ENCODE measurements at regions not wholly inside any gene's neighbourhood (a gene's known extent, or its start where the extent isn't known, plus 50 kb on each side); places are given as distances from the start of the nearest gene placed in this dataset.

DNA sequence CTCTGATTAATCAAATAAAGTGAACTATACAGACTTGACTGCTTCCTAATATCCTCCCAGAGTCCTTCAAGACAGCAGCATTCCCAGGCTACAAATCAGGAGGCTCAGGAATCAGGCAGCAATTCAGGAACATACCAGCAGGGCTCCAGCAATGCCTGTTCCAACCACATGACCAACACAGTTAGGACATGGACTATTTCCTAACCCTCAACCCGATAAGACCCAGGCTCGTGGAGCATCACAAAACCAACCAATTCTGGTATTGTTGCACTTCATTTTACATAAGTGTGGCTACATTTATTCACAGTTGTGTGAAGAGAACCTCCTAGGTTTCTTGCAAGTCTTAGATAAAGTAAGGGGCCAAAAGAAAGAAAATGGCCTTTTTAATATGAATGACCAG is 546.2 kb upstream of the ADGRL2 start:
- TF ChIP-seq, protein P1, sequence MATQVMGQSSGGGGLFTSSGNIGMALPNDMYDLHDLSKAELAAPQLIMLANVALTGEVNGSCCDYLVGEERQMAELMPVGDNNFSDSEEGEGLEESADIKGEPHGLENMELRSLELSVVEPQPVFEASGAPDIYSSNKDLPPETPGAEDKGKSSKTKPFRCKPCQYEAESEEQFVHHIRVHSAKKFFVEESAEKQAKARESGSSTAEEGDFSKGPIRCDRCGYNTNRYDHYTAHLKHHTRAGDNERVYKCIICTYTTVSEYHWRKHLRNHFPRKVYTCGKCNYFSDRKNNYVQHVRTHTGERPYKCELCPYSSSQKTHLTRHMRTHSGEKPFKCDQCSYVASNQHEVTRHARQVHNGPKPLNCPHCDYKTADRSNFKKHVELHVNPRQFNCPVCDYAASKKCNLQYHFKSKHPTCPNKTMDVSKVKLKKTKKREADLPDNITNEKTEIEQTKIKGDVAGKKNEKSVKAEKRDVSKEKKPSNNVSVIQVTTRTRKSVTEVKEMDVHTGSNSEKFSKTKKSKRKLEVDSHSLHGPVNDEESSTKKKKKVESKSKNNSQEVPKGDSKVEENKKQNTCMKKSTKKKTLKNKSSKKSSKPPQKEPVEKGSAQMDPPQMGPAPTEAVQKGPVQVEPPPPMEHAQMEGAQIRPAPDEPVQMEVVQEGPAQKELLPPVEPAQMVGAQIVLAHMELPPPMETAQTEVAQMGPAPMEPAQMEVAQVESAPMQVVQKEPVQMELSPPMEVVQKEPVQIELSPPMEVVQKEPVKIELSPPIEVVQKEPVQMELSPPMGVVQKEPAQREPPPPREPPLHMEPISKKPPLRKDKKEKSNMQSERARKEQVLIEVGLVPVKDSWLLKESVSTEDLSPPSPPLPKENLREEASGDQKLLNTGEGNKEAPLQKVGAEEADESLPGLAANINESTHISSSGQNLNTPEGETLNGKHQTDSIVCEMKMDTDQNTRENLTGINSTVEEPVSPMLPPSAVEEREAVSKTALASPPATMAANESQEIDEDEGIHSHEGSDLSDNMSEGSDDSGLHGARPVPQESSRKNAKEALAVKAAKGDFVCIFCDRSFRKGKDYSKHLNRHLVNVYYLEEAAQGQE (IDR thresholded peaks at IDR 0.05; ENCODE audit: insufficient read depth in 1 of 2, low read depth in 2 of 2, low read length in 1 of 2): no peak
- TF ChIP-seq POLR2AphosphoS5 (IDR thresholded peaks at IDR 0.05; ENCODE audit: low read depth, low read length) (no peak), SIN3A (IDR thresholded peaks at IDR 0.05; ENCODE audit: borderline replicate concordance, insufficient read depth, low read depth, low read length) (no peak), TCF7L2 (IDR thresholded peaks at IDR 0.05; ENCODE audit: low read depth, low read length) (no peak), CTCF (IDR thresholded peaks at IDR 0.05) (no peak; the same call in 1 of the 2 replicates)
- intact Hi-C loops (cut with micrococcal nuclease; ENCODE audit: unreplicated experiment): no loop called here
- H3K27me3 ChIP-seq (ENCODE audit: control insufficient read depth, insufficient read depth, low read length): no peaks in the 10 kb centered on the region
- H3K4me1 ChIP-seq (ENCODE audit: control insufficient read depth, insufficient read depth, low read length): no peaks in the 10 kb centered on the region
- no peak overlapping the region for H3K27ac ChIP-seq (ENCODE audit: low read length)
- ATAC-seq (no peak), DNase-seq (ENCODE audit: low read depth, low spot score) (no peak)
- no peaks in the 10 kb centered on the region for H3K9me3 ChIP-seq (ENCODE audit: control insufficient read depth, insufficient read depth, low read depth, low read length)
- BruUV-seq (replicated peaks): no TSS peak
- no peaks in the 10 kb centered on the region for H3K36me3 ChIP-seq (ENCODE audit: control insufficient read depth, insufficient read depth, low read length)
- POLR2A ChIA-PET: no interaction called here
- in situ Hi-C loops (cut with HindIII; ENCODE audit: low pct_unique_long_range_greater_than_20kb, low sequenced_read_pairs): no loop called here
- CTCF ChIA-PET: no interaction called here
- no peak overlapping the region for H3K4me3 ChIP-seq (ENCODE audit: low read depth in 2 of 2, low read length in 2 of 2)

GRCh38 chr1:81254068-81254467 is 546.7 kb upstream of the ADGRL2 start:
- POLR2A ChIA-PET: no interaction called here

More at GRCh38 chr1:81254068-81254467, 546.7 kb upstream of the ADGRL2 start:
- no peak for DNase-seq (ENCODE audit: low read depth, low spot score)
- in situ Hi-C loops (cut with HindIII; ENCODE audit: low pct_unique_long_range_greater_than_20kb, low sequenced_read_pairs) (no loop called here), intact Hi-C loops (cut with micrococcal nuclease; ENCODE audit: unreplicated experiment) (no loop called here)
- CTCF ChIA-PET: no interaction called here
- no peak for ATAC-seq
- H3K4me3 ChIP-seq (ENCODE audit: low read depth in 2 of 2, low read length in 2 of 2): no peak overlapping the region
- no peak overlapping the region for H3K27ac ChIP-seq (ENCODE audit: low read length)
- no peaks in the 10 kb centered on the region for H3K9me3 ChIP-seq (ENCODE audit: control insufficient read depth, insufficient read depth, low read depth, low read length)
- no peak for TF ChIP-seq CTCF (IDR thresholded peaks at IDR 0.05)
- TF ChIP-seq SIN3A (IDR thresholded peaks at IDR 0.05; ENCODE audit: borderline replicate concordance, insufficient read depth, low read depth, low read length): no peak
- TF ChIP-seq, protein P1 (IDR thresholded peaks at IDR 0.05; ENCODE audit: insufficient read depth in 1 of 2, low read depth in 2 of 2, low read length in 1 of 2): no peak
- no peak for TF ChIP-seq POLR2AphosphoS5 (IDR thresholded peaks at IDR 0.05; ENCODE audit: low read depth, low read length)
- TF ChIP-seq TCF7L2 (IDR thresholded peaks at IDR 0.05; ENCODE audit: low read depth, low read length): no peak
- no peaks in the 10 kb centered on the region for H3K27me3 ChIP-seq (ENCODE audit: control insufficient read depth, insufficient read depth, low read length)
- H3K4me1 ChIP-seq (ENCODE audit: control insufficient read depth, insufficient read depth, low read length): no peaks in the 10 kb centered on the region
- no TSS peak for BruUV-seq (replicated peaks)
- H3K36me3 ChIP-seq (ENCODE audit: control insufficient read depth, insufficient read depth, low read length): no peaks in the 10 kb centered on the region

All from Panc1 (cell line).